Tibial nerve (tissue), 4 donors: ENCODE measurements at regions not wholly inside any gene's neighbourhood (a gene's known extent, or its start where the extent isn't known, plus 50 kb on each side); places are given as distances from the start of the nearest gene placed in this dataset.

ENCODE experiments used
- DNase-seq, 2 donors: peaks; one replicate each; pipeline ENCODE4 v3.0.0-alpha.2; 2019; ENCODE audit warnings: low spot score in 2 of 2
- H3K27ac ChIP-seq, 4 donors: fragments of 200-600 bp; sonication (generic) in 3 of 4; one replicate each; pipeline ENCODE4 v1.5.1; 2017 to 2019; ENCODE audit warnings: mild to moderate bottlenecking in 1 of 4
- H3K27me3 ChIP-seq, 2 donors: fragments of 200-600 bp; sonication (generic) in 1 of 2; one replicate each; pipeline versions ENCODE4 v1.5.1 to v1.6.0; 2017 to 2019
- H3K36me3 ChIP-seq, 3 donors: fragments of 200-600 bp; sonication (generic); one replicate each; pipeline ENCODE4 v1.5.1; 2018 to 2019
- H3K4me1 ChIP-seq, 4 donors: fragments of 200-600 bp; sonication (generic) in 3 of 4; one replicate each; pipeline ENCODE4 v1.5.1; 2017 to 2019
- H3K4me3 ChIP-seq, 4 donors: fragments of 200-600 bp; sonication (generic) in 3 of 4; one replicate each; pipeline ENCODE4 v1.5.1; 2017 to 2019; ENCODE audit warnings: mild to moderate bottlenecking in 1 of 4, moderate library complexity in 1 of 4
- H3K9me3 ChIP-seq, 4 donors: fragments of 200-600 bp; sonication (generic) in 3 of 4; one replicate each; pipeline ENCODE4 v1.5.1; 2017 to 2019
- CTCF ChIP-seq, 5 experiments: fragments of 200-600 bp in 3 of 5; fragments of 450-650 bp in 2 of 5; sonication (generic) in 3 of 5; IDR thresholded peaks; one replicate each; pipeline ENCODE4 v1.5.1; 2016 to 2019; ENCODE audit warnings: antibody characterized with exemption in 5 of 5, mild to moderate bottlenecking in 3 of 5, moderate library complexity in 2 of 5
- EP300 ChIP-seq, 2 donors: sonication (generic); formaldehyde crosslinking; IDR thresholded peaks; one replicate each; pipeline ENCODE4 v1.6.1; 2017; ENCODE audit warnings: antibody characterized with exemption in 2 of 2, mild to moderate bottlenecking in 1 of 2
- POLR2A ChIP-seq, 2 donors: fragments of 450-650 bp; IDR thresholded peaks; one replicate each; pipeline ENCODE4 v1.6.1; 2017; ENCODE audit warnings: antibody characterized with exemption in 2 of 2, mild to moderate bottlenecking in 2 of 2, moderate library complexity in 2 of 2
- WGBS, 2 donors: methylation state at CpG; one replicate each; pipeline ENCODE4 v1.1.5; 2018; 5-methylcytosine and 5-hydroxymethylcytosine counted together

- Histone ChIP-seq H3K9me3 (no peaks in the 10 kb centered on the region), H3K27me3 (no peaks in the 10 kb centered on the region), H3K27ac (peak overlapping the region in 1 of 4 donors; percentile 34), H3K4me3 (no peak overlapping the region), H3K36me3 (no peaks in the 10 kb centered on the region), H3K4me1 (peaks cover 0 to 16% (median 0%) of the 10 kb centered on the region in 4 donors)
- DNase-seq: no peak
- 30 to 35% methylated on average over 2 of the region's 2 CpGs for WGBS, 2 donors
- TF ChIP-seq CTCF (IDR thresholded peaks at IDR 0.05): no peak
- no peak for TF ChIP-seq EP300 (IDR thresholded peaks at IDR 0.05)
- TF ChIP-seq POLR2A (IDR thresholded peaks at IDR 0.05): no peak
These were observed 240.6 kb downstream of the PTBP2 start for GRCh38 chr1:96962216-96962615.

- peak overlapping the region in 1 of 4 donors; percentile 61 for H3K27ac ChIP-seq
- 52 to 56% methylated on average over 4 of the region's 4 CpGs for WGBS, 2 donors
- DNase-seq: no peak
- H3K4me1 ChIP-seq: peaks cover 0 to 16% (median 0%) of the 10 kb centered on the region in 4 donors
- TF ChIP-seq POLR2A (IDR thresholded peaks at IDR 0.05) (no peak), EP300 (IDR thresholded peaks at IDR 0.05) (peak in 1 of 2 donors; percentile 14)
- H3K4me3 ChIP-seq: no peak overlapping the region
- no peaks in the 10 kb centered on the region for H3K36me3 ChIP-seq
- H3K27me3 ChIP-seq: no peaks in the 10 kb centered on the region
- no peaks in the 10 kb centered on the region for H3K9me3 ChIP-seq
These were observed 241.2 kb downstream of the PTBP2 start for GRCh38 chr1:96962751-96963211.

DNA sequence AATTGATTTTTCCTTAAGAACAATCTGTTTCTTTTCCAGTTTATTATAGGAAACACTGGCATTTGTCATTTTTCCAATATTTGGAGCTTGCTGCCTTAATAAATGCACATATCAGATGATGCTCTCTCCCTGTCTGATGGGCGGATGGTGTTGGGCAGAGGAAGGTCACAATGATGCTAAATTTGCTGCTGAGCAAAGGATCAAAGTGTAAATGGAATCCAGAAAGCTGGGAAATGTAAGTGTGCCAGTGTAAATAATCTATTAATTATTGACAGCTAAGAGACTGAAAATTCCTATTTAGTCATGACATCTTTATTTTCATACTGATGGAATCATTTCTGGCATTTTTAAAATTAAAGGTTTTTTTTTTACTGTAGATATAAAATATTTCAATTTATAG lies 243.2 kb downstream of the PTBP2 start:
- Histone ChIP-seq H3K9me3 (no peaks in the 10 kb centered on the region), H3K27me3 (no peaks in the 10 kb centered on the region), H3K36me3 (no peaks in the 10 kb centered on the region), H3K4me1 (peaks cover 0 to 18% (median 0%) of the 10 kb centered on the region in 4 donors), H3K27ac (no peak overlapping the region), H3K4me3 (no peak overlapping the region)
- no peak for DNase-seq
- no peak for TF ChIP-seq CTCF (IDR thresholded peaks at IDR 0.05)
- TF ChIP-seq POLR2A (IDR thresholded peaks at IDR 0.05): no peak
- TF ChIP-seq EP300 (IDR thresholded peaks at IDR 0.05): no peak
- 80 to 83% methylated on average over 1 of the region's 1 CpG for WGBS, 2 donors

DNA sequence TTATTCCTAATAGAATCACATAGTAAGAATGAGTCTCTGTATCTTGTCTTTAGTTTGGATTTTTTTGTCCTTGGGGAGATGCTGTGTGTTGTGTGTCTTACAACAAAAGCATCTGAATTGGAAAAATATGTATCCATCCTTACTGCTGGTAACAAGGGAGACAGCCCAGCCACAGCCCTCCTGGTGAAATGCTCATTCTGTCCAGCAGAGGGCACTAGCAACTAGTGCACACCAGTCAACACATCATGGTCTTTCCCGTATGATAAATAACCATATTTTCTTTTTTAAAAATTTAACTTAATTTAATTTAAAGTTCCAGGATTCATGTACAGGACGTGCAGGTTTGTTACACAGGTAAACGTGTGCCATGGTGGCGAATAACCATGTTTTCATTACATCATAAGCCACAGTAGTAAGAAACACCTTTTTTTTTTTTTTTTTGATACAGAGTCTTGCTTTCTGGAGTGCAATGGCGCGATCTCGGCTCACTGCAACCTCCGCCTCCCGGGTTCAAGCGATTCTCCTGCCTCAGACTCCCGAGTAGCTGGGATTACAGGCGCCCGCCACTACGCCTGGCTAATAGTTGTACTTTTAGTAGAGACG lies 245.1 kb downstream of the PTBP2 start:
- Histone ChIP-seq H3K9me3 (no peaks in the 10 kb centered on the region), H3K27ac (no peak overlapping the region), H3K4me3 (no peak overlapping the region), H3K27me3 (no peaks in the 10 kb centered on the region), H3K4me1 (peaks cover 0 to 18% (median 0%) of the 10 kb centered on the region in 4 donors), H3K36me3 (no peaks in the 10 kb centered on the region)
- peak; percentile 81 to 96 for DNase-seq
- 55 to 58% methylated on average over 15 of the region's 15 CpGs for WGBS, 2 donors
- TF ChIP-seq POLR2A (IDR thresholded peaks at IDR 0.05): no peak
- peak; percentile 76 to 93 (median 85) for TF ChIP-seq CTCF (IDR thresholded peaks at IDR 0.05)

- WGBS, 2 donors: 85 to 88% methylated on average over 8 of the region's 8 CpGs
- Histone ChIP-seq H3K27ac (no peak overlapping the region), H3K4me3 (no peak overlapping the region), H3K4me1 (peaks cover 0 to 15% (median 0%) of the 10 kb centered on the region in 4 donors), H3K9me3 (no peaks in the 10 kb centered on the region), H3K36me3 (no peaks in the 10 kb centered on the region), H3K27me3 (no peaks in the 10 kb centered on the region)
- TF ChIP-seq CTCF (IDR thresholded peaks at IDR 0.05) (no peak), EP300 (IDR thresholded peaks at IDR 0.05) (no peak), POLR2A (IDR thresholded peaks at IDR 0.05) (no peak)
- DNase-seq: no peak
These were observed 245.7 kb downstream of the PTBP2 start for GRCh38 chr1:96967311-96967710.
